ENCODE measurements at regions not wholly inside any gene's neighbourhood (a gene's known extent, or its start where the extent isn't known, plus 50 kb on each side); places are given as distances from the start of the nearest gene placed in this dataset.

DNA sequence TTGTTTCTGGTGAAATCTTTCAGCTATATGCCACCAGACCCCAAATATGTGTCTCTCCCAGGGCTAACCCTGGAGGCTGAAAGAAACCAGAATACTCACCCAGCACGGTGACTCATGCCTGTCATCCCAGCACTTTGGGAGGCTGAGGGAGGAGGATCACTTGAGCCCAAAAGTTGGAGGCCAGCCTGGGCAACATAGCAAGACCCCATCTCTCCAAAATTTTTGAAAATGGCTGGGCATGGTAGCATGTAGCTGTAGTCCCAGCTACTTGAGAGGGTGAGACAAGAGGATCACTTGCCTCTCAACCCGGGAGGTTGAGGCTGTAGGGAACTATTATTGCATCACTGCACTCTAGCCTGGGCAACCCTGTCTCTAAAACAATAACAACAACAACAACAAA lies 76.1 kb upstream of the UQCRFS1 start:
- TF ChIP-seq POLR2A (IDR thresholded peaks at IDR 0.05; ENCODE audit: low read depth, low read length) (no peak), POU2F2 (IDR thresholded peaks at IDR 0.05; ENCODE audit: low read depth, low read length) (no peak), TAF1 (IDR thresholded peaks at IDR 0.05; ENCODE audit: low read depth, low read length) (no peak), POLR2AphosphoS5 (IDR thresholded peaks at IDR 0.05; ENCODE audit: low read depth, low read length) (no peak), SPI1 (IDR thresholded peaks at IDR 0.05; ENCODE audit: low read depth, low read length) (no peak)
- FAIRE-seq: no peak
- no peak for DNase-seq (ENCODE audit: insufficient read length, low spot score)

DNA sequence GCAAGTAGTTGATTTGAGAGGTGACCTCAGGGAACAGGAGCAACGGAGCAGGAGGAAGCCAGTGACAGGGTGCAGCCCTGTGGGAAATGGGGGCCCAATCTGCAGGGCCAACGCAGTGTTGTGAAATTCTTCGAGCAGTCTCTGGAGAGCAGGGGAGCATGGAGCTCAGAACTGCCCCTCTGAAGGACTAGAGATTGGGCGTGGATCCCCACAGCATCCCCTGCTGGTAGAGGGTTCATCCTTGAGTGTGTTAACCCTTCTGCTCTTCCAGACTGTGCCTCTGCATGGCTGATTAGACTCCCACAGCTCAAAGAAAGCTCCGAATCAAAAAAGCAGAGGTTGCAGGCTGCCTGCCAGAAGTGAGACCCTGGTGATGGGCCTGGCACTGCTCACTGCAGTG lies 77.9 kb upstream of the UQCRFS1 start:
- no peak for FAIRE-seq
- no peak for DNase-seq (ENCODE audit: insufficient read length, low spot score)
- TF ChIP-seq SPI1 (IDR thresholded peaks at IDR 0.05; ENCODE audit: low read depth, low read length) (no peak), POLR2AphosphoS5 (IDR thresholded peaks at IDR 0.05; ENCODE audit: low read depth, low read length) (no peak), PAX5 (IDR thresholded peaks at IDR 0.05; ENCODE audit: insufficient read depth, low read length, severe bottlenecking) (no peak)

GRCh38 chr19:29292153-29292552 lies 79.2 kb upstream of the UQCRFS1 start:
- no peak for TF ChIP-seq POLR2AphosphoS5 (IDR thresholded peaks at IDR 0.05; ENCODE audit: low read depth, low read length)
- no peak for TF ChIP-seq TAF1 (IDR thresholded peaks at IDR 0.05; ENCODE audit: low read depth, low read length)
- TF ChIP-seq POU2F2 (IDR thresholded peaks at IDR 0.05; ENCODE audit: low read depth, low read length): no peak
- TF ChIP-seq PAX5 (IDR thresholded peaks at IDR 0.05; ENCODE audit: insufficient read depth, low read length, severe bottlenecking): no peak
- TF ChIP-seq POLR2A (IDR thresholded peaks at IDR 0.05; ENCODE audit: low read depth, low read length): no peak
- TF ChIP-seq SPI1 (IDR thresholded peaks at IDR 0.05; ENCODE audit: low read depth, low read length): no peak
- DNase-seq (ENCODE audit: insufficient read length, low spot score) (no peak), FAIRE-seq (no peak)

GRCh38 chr19:29292562-29292961 lies 79.6 kb upstream of the UQCRFS1 start:
- TF ChIP-seq PAX5 (IDR thresholded peaks at IDR 0.05; ENCODE audit: insufficient read depth, low read length, severe bottlenecking) (no peak), TAF1 (IDR thresholded peaks at IDR 0.05; ENCODE audit: low read depth, low read length) (no peak)
- DNase-seq (ENCODE audit: insufficient read length, low spot score): no peak
- FAIRE-seq: no peak

GRCh38 chr19:29293292-29293691 lies 80.3 kb upstream of the UQCRFS1 start:
- DNase-seq (ENCODE audit: insufficient read length, low spot score): no peak
- TF ChIP-seq POLR2AphosphoS5 (IDR thresholded peaks at IDR 0.05; ENCODE audit: low read depth, low read length) (no peak), PAX5 (IDR thresholded peaks at IDR 0.05; ENCODE audit: insufficient read depth, low read length, severe bottlenecking) (no peak), POU2F2 (IDR thresholded peaks at IDR 0.05; ENCODE audit: low read depth, low read length) (no peak), POLR2A (IDR thresholded peaks at IDR 0.05; ENCODE audit: low read depth, low read length) (no peak), TAF1 (IDR thresholded peaks at IDR 0.05; ENCODE audit: low read depth, low read length) (no peak), SPI1 (IDR thresholded peaks at IDR 0.05; ENCODE audit: low read depth, low read length) (no peak)
- no peak for FAIRE-seq

DNA sequence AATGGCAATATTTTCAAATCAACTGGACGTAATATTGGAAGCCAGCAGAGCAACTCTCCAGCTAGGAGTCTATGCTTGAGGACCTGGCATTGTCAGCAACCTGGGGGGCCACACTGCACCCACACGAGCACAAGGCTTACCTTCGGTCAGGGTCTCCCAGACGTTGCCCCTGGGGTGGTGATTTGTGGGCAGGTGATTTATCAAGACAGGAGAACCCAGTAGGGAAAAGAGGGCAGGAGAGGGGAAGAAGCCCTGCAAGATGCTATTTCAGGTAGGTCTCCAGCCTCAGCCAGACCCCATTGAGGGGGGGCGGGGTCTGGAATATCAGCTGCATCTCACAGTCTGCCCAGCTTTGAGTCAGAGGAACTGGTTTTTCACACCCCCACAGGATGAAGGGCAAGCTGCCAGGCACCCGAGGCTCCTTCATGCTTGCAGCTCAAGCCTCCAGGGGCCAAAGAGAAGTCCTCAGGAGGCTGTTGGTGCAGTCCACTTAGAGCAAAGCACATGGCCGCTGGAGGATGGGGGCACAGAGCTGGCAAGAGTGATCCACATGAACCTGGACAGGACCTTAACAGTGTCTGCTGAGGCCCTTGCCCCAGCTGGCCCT lies 80.9 kb upstream of the UQCRFS1 start:
- DNase-seq (ENCODE audit: insufficient read length, low spot score): no peak
- no peak for FAIRE-seq
- TF ChIP-seq SPI1 (IDR thresholded peaks at IDR 0.05; ENCODE audit: low read depth, low read length): no peak
- TF ChIP-seq POU2F2 (IDR thresholded peaks at IDR 0.05; ENCODE audit: low read depth, low read length): no peak
- TF ChIP-seq POLR2AphosphoS5 (IDR thresholded peaks at IDR 0.05; ENCODE audit: low read depth, low read length): no peak
- no peak for TF ChIP-seq PAX5 (IDR thresholded peaks at IDR 0.05; ENCODE audit: insufficient read depth, low read length, severe bottlenecking)
- TF ChIP-seq TAF1 (IDR thresholded peaks at IDR 0.05; ENCODE audit: low read depth, low read length): no peak
- no peak for TF ChIP-seq POLR2A (IDR thresholded peaks at IDR 0.05; ENCODE audit: low read depth, low read length)

- FAIRE-seq: no peak
- no peak for DNase-seq (ENCODE audit: insufficient read length, low spot score)
- TF ChIP-seq SPI1 (IDR thresholded peaks at IDR 0.05; ENCODE audit: low read depth, low read length) (no peak), POLR2A (IDR thresholded peaks at IDR 0.05; ENCODE audit: low read depth, low read length) (no peak), TAF1 (IDR thresholded peaks at IDR 0.05; ENCODE audit: low read depth, low read length) (no peak), POU2F2 (IDR thresholded peaks at IDR 0.05; ENCODE audit: low read depth, low read length) (no peak), PAX5 (IDR thresholded peaks at IDR 0.05; ENCODE audit: insufficient read depth, low read length, severe bottlenecking) (no peak), POLR2AphosphoS5 (IDR thresholded peaks at IDR 0.05; ENCODE audit: low read depth, low read length) (no peak)
Observed at GRCh38 chr19:29294343-29294811, 81.4 kb upstream of the UQCRFS1 start.

GRCh38 chr19:29295285-29295684 lies 82.3 kb upstream of the UQCRFS1 start:
- FAIRE-seq (no peak), DNase-seq (ENCODE audit: insufficient read length, low spot score) (no peak)
- no peak for TF ChIP-seq POLR2A (IDR thresholded peaks at IDR 0.05; ENCODE audit: low read depth, low read length)
- TF ChIP-seq SPI1 (IDR thresholded peaks at IDR 0.05; ENCODE audit: low read depth, low read length): no peak
- no peak for TF ChIP-seq PAX5 (IDR thresholded peaks at IDR 0.05; ENCODE audit: insufficient read depth, low read length, severe bottlenecking)
- TF ChIP-seq POLR2AphosphoS5 (IDR thresholded peaks at IDR 0.05; ENCODE audit: low read depth, low read length): no peak
- TF ChIP-seq POU2F2 (IDR thresholded peaks at IDR 0.05; ENCODE audit: low read depth, low read length): no peak
- TF ChIP-seq TAF1 (IDR thresholded peaks at IDR 0.05; ENCODE audit: low read depth, low read length): no peak

DNA sequence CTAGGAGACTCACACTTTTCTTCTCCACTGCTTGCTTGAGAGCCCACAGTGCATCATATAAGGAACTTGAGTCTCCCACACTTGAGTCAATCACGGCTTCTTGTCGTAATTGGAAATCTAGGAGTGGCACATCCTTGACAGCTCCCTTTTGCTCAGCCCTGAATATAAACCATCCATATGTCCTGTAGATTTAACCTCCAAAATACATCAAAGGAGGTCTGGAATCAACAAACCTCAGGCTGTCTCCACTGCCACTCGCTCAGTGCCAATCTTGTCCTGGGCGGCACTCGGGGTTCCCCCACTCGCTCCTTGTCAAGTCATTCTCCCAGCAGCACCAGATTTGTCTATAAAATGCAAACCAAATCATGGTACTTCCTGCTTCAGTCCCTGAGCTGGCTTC lies 84.4 kb upstream of the UQCRFS1 start:
- DNase-seq (ENCODE audit: insufficient read length, low spot score): no peak
- FAIRE-seq: no peak
- TF ChIP-seq POLR2AphosphoS5 (IDR thresholded peaks at IDR 0.05; ENCODE audit: low read depth, low read length): no peak
- no peak for TF ChIP-seq PAX5 (IDR thresholded peaks at IDR 0.05; ENCODE audit: insufficient read depth, low read length, severe bottlenecking)
- no peak for TF ChIP-seq POU2F2 (IDR thresholded peaks at IDR 0.05; ENCODE audit: low read depth, low read length)
- TF ChIP-seq POLR2A (IDR thresholded peaks at IDR 0.05; ENCODE audit: low read depth, low read length): no peak
- no peak for TF ChIP-seq TAF1 (IDR thresholded peaks at IDR 0.05; ENCODE audit: low read depth, low read length)
- no peak for TF ChIP-seq SPI1 (IDR thresholded peaks at IDR 0.05; ENCODE audit: low read depth, low read length)
